Sigmoid colon (tissue), 4 donors: ENCODE measurements at regions not wholly inside any gene's neighbourhood (a gene's known extent, or its start where the extent isn't known, plus 50 kb on each side); places are given as distances from the start of the nearest gene placed in this dataset.

ENCODE experiments used
- CTCF ChIP-seq, 4 experiments: fragments of 450-650 bp in 3 of 4; fragments of 200-600 bp in 1 of 4; IDR thresholded peaks; one replicate each; pipeline ENCODE4 v1.5.1; 2016 to 2019; ENCODE audit warnings: antibody characterized with exemption in 4 of 4, mild to moderate bottlenecking in 3 of 4, moderate library complexity in 2 of 4
- EP300 ChIP-seq, 4 donors: sonication (generic); formaldehyde crosslinking; IDR thresholded peaks; one replicate each; pipeline ENCODE4 v1.6.1; 2017; ENCODE audit warnings: antibody characterized with exemption in 4 of 4
- POLR2A ChIP-seq, 2 donors: fragments of 450-650 bp; IDR thresholded peaks; one replicate each; pipeline ENCODE4 v1.6.1; 2016; ENCODE audit warnings: antibody characterized with exemption in 2 of 2, mild to moderate bottlenecking in 2 of 2, moderate library complexity in 2 of 2

DNA sequence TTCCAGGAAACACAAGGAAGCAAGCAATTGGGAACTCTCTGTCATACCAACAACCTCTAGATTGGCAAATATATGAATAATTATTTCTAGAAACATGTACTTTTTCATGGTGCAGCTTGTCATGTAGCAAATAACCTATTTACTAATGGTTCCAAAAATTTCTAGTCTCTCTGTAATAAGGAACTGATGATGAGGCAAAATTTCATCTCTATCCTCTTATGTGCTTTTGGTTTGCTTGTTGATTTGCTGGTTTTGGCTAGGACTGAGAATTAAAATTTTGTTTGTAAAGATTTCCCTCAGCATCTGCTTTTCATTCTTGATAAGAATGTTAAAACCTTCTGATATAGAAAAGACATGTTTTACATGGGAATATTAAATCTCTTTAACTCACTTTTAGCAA is 123.2 kb upstream of the UFM1 start:
- TF ChIP-seq CTCF (IDR thresholded peaks at IDR 0.05) (no peak), POLR2A (IDR thresholded peaks at IDR 0.05) (no peak), EP300 (IDR thresholded peaks at IDR 0.05) (no peak)
